SH-SY5Y (cell line): ENCODE measurements at regions not wholly inside any gene's neighbourhood (a gene's known extent, or its start where the extent isn't known, plus 50 kb on each side); places are given as distances from the start of the nearest gene placed in this dataset.

Experiments used
- GATA2 ChIP-seq: IDR thresholded peaks from 2 replicates; pipeline ENCODE4 v1.6.1; 2011; ENCODE audit warnings: mild to moderate bottlenecking, low read depth, low read length
- GATA3 ChIP-seq: IDR thresholded peaks from 2 replicates; pipeline ENCODE4 v1.6.1; 2011; ENCODE audit warnings: low read depth, mild to moderate bottlenecking, low read length, moderate library complexity

- no peak for TF ChIP-seq GATA3
- no peak for TF ChIP-seq GATA2
These were observed 320.0 kb downstream of the PRDM2 start for GRCh38 chr1:14020006-14020405.
